ENCODE measurements at regions not wholly inside any gene's neighbourhood (a gene's known extent, or its start where the extent isn't known, plus 50 kb on each side); places are given as distances from the start of the nearest gene placed in this dataset.

GRCh38 chr7:135845415-135846075 is 96.9 kb upstream of the FAM180A start:
- no peak overlapping the region for H3K4ac ChIP-seq (ENCODE audit: low read depth, low read length)
- no peaks in the 10 kb centered on the region for H3K36me3 ChIP-seq (ENCODE audit: control insufficient read depth in 1 of 2, insufficient read depth in 2 of 2, low read length in 2 of 2)
- no peak overlapping the region for H2BK5ac ChIP-seq (ENCODE audit: low read depth, low read length, poor library complexity)
- H2BK12ac ChIP-seq (ENCODE audit: low read length): no peak overlapping the region
- no peak overlapping the region for H4K91ac ChIP-seq (ENCODE audit: low read depth, low read length)
- no peak overlapping the region for H4K8ac ChIP-seq (ENCODE audit: low read depth, low read length)
- H3K79me2 ChIP-seq (ENCODE audit: control insufficient read depth, insufficient read depth, low read length, poor library complexity): no peaks in the 10 kb centered on the region
- no peak overlapping the region for H2AFZ ChIP-seq (ENCODE audit: insufficient read depth, low read length, poor library complexity)
- peak in 1 of 2 donors; percentile 24 for DNase-seq
- no peak overlapping the region for H3K9ac ChIP-seq (ENCODE audit: low read length)
- H3K4me2 ChIP-seq (ENCODE audit: low read length): no peak overlapping the region
- H4K12ac ChIP-seq (ENCODE audit: low read depth, low read length): no peak overlapping the region
- no peaks in the 10 kb centered on the region for H3K79me1 ChIP-seq (ENCODE audit: low read length)
- H3K4me3 ChIP-seq (ENCODE audit: low read depth, low read length): no peak overlapping the region
- H3K27ac ChIP-seq (ENCODE audit: low read depth, low read length): no peak overlapping the region
- no CpG with 5 or more reads among the region's 3 CpGs for WGBS (ENCODE audit: extremely low coverage, insufficient coverage, insufficient read length)
- no peak overlapping the region for H3K14ac ChIP-seq (ENCODE audit: low read length)
- H3K18ac ChIP-seq (ENCODE audit: low read length): no peak overlapping the region
- H3K27me3 ChIP-seq (ENCODE audit: insufficient read depth, low read length): no peaks in the 10 kb centered on the region
- H3K4me1 ChIP-seq (ENCODE audit: control insufficient read depth in 1 of 2, insufficient read depth in 2 of 2, low read length in 2 of 2): peaks cover 0 to 3% of the 10 kb centered on the region in 2 experiments
- H2BK120ac ChIP-seq (ENCODE audit: insufficient read depth, low read length, poor library complexity): no peak overlapping the region
- no peak overlapping the region for H2AK5ac ChIP-seq (ENCODE audit: low read length)
- no peak overlapping the region for H3K23ac ChIP-seq (ENCODE audit: low read length)
- H3K9me3 ChIP-seq (ENCODE audit: insufficient read depth, low read depth, low read length): no peaks in the 10 kb centered on the region

GRCh38 chr7:135844903-135845302 is 96.3 kb upstream of the FAM180A start:
- H2BK5ac ChIP-seq (ENCODE audit: low read depth, low read length, poor library complexity): no peak overlapping the region
- H4K12ac ChIP-seq (ENCODE audit: low read depth, low read length): no peak overlapping the region
- no peak overlapping the region for H4K8ac ChIP-seq (ENCODE audit: low read depth, low read length)
- no peaks in the 10 kb centered on the region for H3K79me2 ChIP-seq (ENCODE audit: control insufficient read depth, insufficient read depth, low read length, poor library complexity)
- no peak overlapping the region for H3K18ac ChIP-seq (ENCODE audit: low read length)
- H4K91ac ChIP-seq (ENCODE audit: low read depth, low read length): no peak overlapping the region
- H3K27ac ChIP-seq (ENCODE audit: low read depth, low read length): no peak overlapping the region
- peaks cover 0 to 3% of the 10 kb centered on the region in 2 experiments for H3K4me1 ChIP-seq (ENCODE audit: control insufficient read depth in 1 of 2, insufficient read depth in 2 of 2, low read length in 2 of 2)
- DNase-seq: no peak
- H3K27me3 ChIP-seq (ENCODE audit: insufficient read depth, low read length): no peaks in the 10 kb centered on the region
- no peak overlapping the region for H2AFZ ChIP-seq (ENCODE audit: insufficient read depth, low read length, poor library complexity)
- no peak overlapping the region for H3K4ac ChIP-seq (ENCODE audit: low read depth, low read length)
- H3K9me3 ChIP-seq (ENCODE audit: insufficient read depth, low read depth, low read length): no peaks in the 10 kb centered on the region
- H3K9ac ChIP-seq (ENCODE audit: low read length): no peak overlapping the region
- H3K79me1 ChIP-seq (ENCODE audit: low read length): no peaks in the 10 kb centered on the region
- H2AK5ac ChIP-seq (ENCODE audit: low read length): no peak overlapping the region
- no CpG with 5 or more reads among the region's 5 CpGs for WGBS (ENCODE audit: extremely low coverage, insufficient coverage, insufficient read length)
- H3K4me3 ChIP-seq (ENCODE audit: low read depth, low read length): peak overlapping the region; percentile 58
- no peak overlapping the region for H3K4me2 ChIP-seq (ENCODE audit: low read length)
- H3K36me3 ChIP-seq (ENCODE audit: control insufficient read depth in 1 of 2, insufficient read depth in 2 of 2, low read length in 2 of 2): no peaks in the 10 kb centered on the region
- no peak overlapping the region for H3K23ac ChIP-seq (ENCODE audit: low read length)
- H3K14ac ChIP-seq (ENCODE audit: low read length): no peak overlapping the region
- no peak overlapping the region for H2BK12ac ChIP-seq (ENCODE audit: low read length)
- H2BK120ac ChIP-seq (ENCODE audit: insufficient read depth, low read length, poor library complexity): no peak overlapping the region

- Histone ChIP-seq H3K9ac (ENCODE audit: low read length) (no peak overlapping the region), H3K14ac (ENCODE audit: low read length) (no peak overlapping the region), H4K12ac (ENCODE audit: low read depth, low read length) (no peak overlapping the region), H3K23ac (ENCODE audit: low read length) (no peak overlapping the region), H3K79me2 (ENCODE audit: control insufficient read depth, insufficient read depth, low read length, poor library complexity) (no peaks in the 10 kb centered on the region), H4K8ac (ENCODE audit: low read depth, low read length) (no peak overlapping the region), H3K4me1 (ENCODE audit: control insufficient read depth in 1 of 2, insufficient read depth in 2 of 2, low read length in 2 of 2) (peaks cover 0 to 3% of the 10 kb centered on the region in 2 experiments), H2BK12ac (ENCODE audit: low read length) (no peak overlapping the region), H3K27ac (ENCODE audit: low read depth, low read length) (no peak overlapping the region), H2AK5ac (ENCODE audit: low read length) (no peak overlapping the region), H3K4ac (ENCODE audit: low read depth, low read length) (no peak overlapping the region), H2BK5ac (ENCODE audit: low read depth, low read length, poor library complexity) (no peak overlapping the region), H2BK120ac (ENCODE audit: insufficient read depth, low read length, poor library complexity) (no peak overlapping the region), H3K4me3 (ENCODE audit: low read depth, low read length) (no peak overlapping the region), H3K36me3 (ENCODE audit: control insufficient read depth in 1 of 2, insufficient read depth in 2 of 2, low read length in 2 of 2) (no peaks in the 10 kb centered on the region), H3K9me3 (ENCODE audit: insufficient read depth, low read depth, low read length) (no peaks in the 10 kb centered on the region), H4K91ac (ENCODE audit: low read depth, low read length) (no peak overlapping the region), H2AFZ (ENCODE audit: insufficient read depth, low read length, poor library complexity) (no peak overlapping the region), H3K4me2 (ENCODE audit: low read length) (no peak overlapping the region), H3K18ac (ENCODE audit: low read length) (no peak overlapping the region), H3K27me3 (ENCODE audit: insufficient read depth, low read length) (no peaks in the 10 kb centered on the region), H3K79me1 (ENCODE audit: low read length) (no peaks in the 10 kb centered on the region)
- no CpG with 5 or more reads among the region's 4 CpGs for WGBS (ENCODE audit: extremely low coverage, insufficient coverage, insufficient read length)
- DNase-seq: no peak
Observed at GRCh38 chr7:135843214-135843613, 94.6 kb upstream of the FAM180A start.

- Histone ChIP-seq H3K79me2 (ENCODE audit: control insufficient read depth, insufficient read depth, low read length, poor library complexity) (no peaks in the 10 kb centered on the region), H4K12ac (ENCODE audit: low read depth, low read length) (no peak overlapping the region), H2AFZ (ENCODE audit: insufficient read depth, low read length, poor library complexity) (no peak overlapping the region), H3K9ac (ENCODE audit: low read length) (no peak overlapping the region), H3K14ac (ENCODE audit: low read length) (no peak overlapping the region), H2BK120ac (ENCODE audit: insufficient read depth, low read length, poor library complexity) (no peak overlapping the region), H3K4ac (ENCODE audit: low read depth, low read length) (no peak overlapping the region), H2BK12ac (ENCODE audit: low read length) (no peak overlapping the region), H4K91ac (ENCODE audit: low read depth, low read length) (no peak overlapping the region), H4K8ac (ENCODE audit: low read depth, low read length) (no peak overlapping the region), H3K36me3 (ENCODE audit: control insufficient read depth in 1 of 2, insufficient read depth in 2 of 2, low read length in 2 of 2) (no peaks in the 10 kb centered on the region), H3K27ac (ENCODE audit: low read depth, low read length) (no peak overlapping the region), H3K27me3 (ENCODE audit: insufficient read depth, low read length) (no peaks in the 10 kb centered on the region), H3K23ac (ENCODE audit: low read length) (no peak overlapping the region), H2BK5ac (ENCODE audit: low read depth, low read length, poor library complexity) (no peak overlapping the region), H3K4me2 (ENCODE audit: low read length) (no peak overlapping the region), H3K4me1 (ENCODE audit: control insufficient read depth in 1 of 2, insufficient read depth in 2 of 2, low read length in 2 of 2) (peaks cover 0 to 3% of the 10 kb centered on the region in 2 experiments), H3K18ac (ENCODE audit: low read length) (no peak overlapping the region), H3K9me3 (ENCODE audit: insufficient read depth, low read depth, low read length) (no peaks in the 10 kb centered on the region), H2AK5ac (ENCODE audit: low read length) (no peak overlapping the region), H3K79me1 (ENCODE audit: low read length) (no peaks in the 10 kb centered on the region), H3K4me3 (ENCODE audit: low read depth, low read length) (no peak overlapping the region)
- DNase-seq: no peak
- no CpG with 5 or more reads among the region's 2 CpGs for WGBS (ENCODE audit: extremely low coverage, insufficient coverage, insufficient read length)
Observed at GRCh38 chr7:135842446-135843179, 94.0 kb upstream of the FAM180A start.

All from trophoblast cell (in vitro differentiated cells and primary cell).